ENCODE measurements at regions not wholly inside any gene's neighbourhood (a gene's known extent, or its start where the extent isn't known, plus 50 kb on each side); places are given as distances from the start of the nearest gene placed in this dataset.

- TF ChIP-seq CTCF (IDR thresholded peaks at IDR 0.05; ENCODE audit: low read length), result no peak
- no peak for TF ChIP-seq EZH2 (IDR thresholded peaks at IDR 0.05; ENCODE audit: borderline replicate concordance, low read length)
Observed at GRCh38 chr3:73952781-73953180, 328.0 kb upstream of the PDZRN3 start.
